Sigmoid colon (tissue), 6 donors: ENCODE measurements at regions not wholly inside any gene's neighbourhood (a gene's known extent, or its start where the extent isn't known, plus 50 kb on each side); places are given as distances from the start of the nearest gene placed in this dataset.

Experiments used
- DNase-seq: peaks from one replicate; pipeline ENCODE4 v3.0.0-alpha.2; 2019
- H3K27ac ChIP-seq, 4 donors: fragments of 200-600 bp; sonication (generic); one replicate each; pipeline ENCODE4 v1.5.1; 2016 to 2019; ENCODE audit warnings: mild to moderate bottlenecking in 1 of 4
- H3K27me3 ChIP-seq, 3 donors: fragments of 200-600 bp; sonication (generic); one replicate each; pipeline ENCODE4 v1.5.1; 2019; ENCODE audit warnings: mild to moderate bottlenecking in 1 of 3
- H3K36me3 ChIP-seq, 4 donors: fragments of 200-600 bp; sonication (generic); one replicate each; pipeline ENCODE4 v1.5.1; 2016 to 2019
- H3K4me1 ChIP-seq, 4 donors: fragments of 200-600 bp; sonication (generic); one replicate each; pipeline ENCODE4 v1.5.1; 2017 to 2019
- H3K4me3 ChIP-seq, 4 donors: fragments of 200-600 bp; sonication (generic); one replicate each; pipeline ENCODE4 v1.5.1; 2017 to 2019; ENCODE audit warnings: mild to moderate bottlenecking in 2 of 4, moderate library complexity in 1 of 4
- H3K9me3 ChIP-seq, 4 donors: fragments of 200-600 bp in 3 of 4; sonication (generic) in 3 of 4; one replicate each; pipeline versions ENCODE4 v1.5.1 to v1.6.1; 2013 to 2019
- CTCF ChIP-seq, 4 experiments: fragments of 450-650 bp in 3 of 4; fragments of 200-600 bp in 1 of 4; IDR thresholded peaks; one replicate each; pipeline ENCODE4 v1.5.1; 2016 to 2019; ENCODE audit warnings: antibody characterized with exemption in 4 of 4, mild to moderate bottlenecking in 3 of 4, moderate library complexity in 2 of 4
- EP300 ChIP-seq, 4 donors: sonication (generic); formaldehyde crosslinking; IDR thresholded peaks; one replicate each; pipeline ENCODE4 v1.6.1; 2017; ENCODE audit warnings: antibody characterized with exemption in 4 of 4
- POLR2A ChIP-seq, 2 donors: fragments of 450-650 bp; IDR thresholded peaks; one replicate each; pipeline ENCODE4 v1.6.1; 2016; ENCODE audit warnings: antibody characterized with exemption in 2 of 2, mild to moderate bottlenecking in 2 of 2, moderate library complexity in 2 of 2
- POLR2AphosphoS5 ChIP-seq, 4 donors: sonication (generic); formaldehyde crosslinking; IDR thresholded peaks; one replicate each; pipeline ENCODE4 v1.6.1; 2017; ENCODE audit warnings: antibody characterized with exemption in 4 of 4
- WGBS, 2 donors: extraction: QIAGEN DNeasy Blood & Tissue Kit; methylation state at CpG; one replicate each; pipeline ENCODE4 v1.1.7; 2013; 5-methylcytosine and 5-hydroxymethylcytosine counted together
- intact Hi-C: fragments of 100-400 bp; cut with DNase I; formaldehyde crosslinking; loops from one replicate; pipeline ENCODE4 v1.15.1; 2023
- donor health status: healthy with polysubstance abuse.
- donor health status: healthy.

GRCh38 chr16:73879621-73880020, 417.0 kb upstream of the PSMD7 start:
- Histone ChIP-seq H3K27me3 (no peaks in the 10 kb centered on the region), H3K9me3 (no peaks in the 10 kb centered on the region), H3K4me3 (no peak overlapping the region), H3K36me3 (no peaks in the 10 kb centered on the region), H3K27ac (no peak overlapping the region), H3K4me1 (no peaks in the 10 kb centered on the region)
- intact Hi-C loops: loop anchor here (5.0 to 10.0 kb wide), 4 partner anchors 315 to 1755 kb away; no protein-coding TSS in a partner anchor
- 67 to 89% methylated on average over 2 of the region's 2 CpGs for WGBS, 2 donors
- no peak for TF ChIP-seq CTCF (IDR thresholded peaks at IDR 0.05)
- TF ChIP-seq EP300 (IDR thresholded peaks at IDR 0.05): no peak
- DNase-seq: no peak

GRCh38 chr16:73878611-73879010, 418.0 kb upstream of the PSMD7 start:
- Histone ChIP-seq H3K27me3 (no peaks in the 10 kb centered on the region), H3K4me1 (no peaks in the 10 kb centered on the region), H3K36me3 (no peaks in the 10 kb centered on the region), H3K9me3 (no peaks in the 10 kb centered on the region), H3K4me3 (no peak overlapping the region), H3K27ac (no peak overlapping the region)
- intact Hi-C loops: loop anchor here (5.0 to 10.0 kb wide), 3 partner anchors 314 to 1754 kb away; no protein-coding TSS in a partner anchor
- no peak for TF ChIP-seq POLR2A (IDR thresholded peaks at IDR 0.05)
- peak in 3 of 4 experiments; percentile 29 to 62 (median 51) for TF ChIP-seq CTCF (IDR thresholded peaks at IDR 0.05)
- TF ChIP-seq EP300 (IDR thresholded peaks at IDR 0.05): no peak
- TF ChIP-seq POLR2AphosphoS5 (IDR thresholded peaks at IDR 0.05): no peak
- 7 to 28% methylated on average over 2 of the region's 2 CpGs for WGBS, 2 donors
- no peak for DNase-seq

GRCh38 chr16:73877150-73877549, 419.5 kb upstream of the PSMD7 start:
- TF ChIP-seq POLR2AphosphoS5 (IDR thresholded peaks at IDR 0.05): no peak
- DNase-seq: no peak
- no peaks in the 10 kb centered on the region for H3K36me3 ChIP-seq
- H3K4me1 ChIP-seq: no peaks in the 10 kb centered on the region
- H3K9me3 ChIP-seq: no peaks in the 10 kb centered on the region
- no peaks in the 10 kb centered on the region for H3K27me3 ChIP-seq
- intact Hi-C loops: loop anchor here (5.0 to 10.0 kb wide), 3 partner anchors 312 to 1752 kb away; no protein-coding TSS in a partner anchor
- no peak overlapping the region for H3K27ac ChIP-seq
- 43 to 61% methylated on average over 3 of the region's 3 CpGs for WGBS, 2 donors
- H3K4me3 ChIP-seq: no peak overlapping the region

- TF ChIP-seq POLR2AphosphoS5 (IDR thresholded peaks at IDR 0.05): no peak
- TF ChIP-seq EP300 (IDR thresholded peaks at IDR 0.05): no peak
- no peak overlapping the region for H3K4me3 ChIP-seq
- no peaks in the 10 kb centered on the region for H3K36me3 ChIP-seq
- no peaks in the 10 kb centered on the region for H3K9me3 ChIP-seq
- H3K27me3 ChIP-seq: no peaks in the 10 kb centered on the region
- H3K4me1 ChIP-seq: no peaks in the 10 kb centered on the region
- WGBS, 2 donors: 75 to 82% methylated on average over 7 of the region's 7 CpGs
- H3K27ac ChIP-seq: no peak overlapping the region
- no peak for DNase-seq
- intact Hi-C loops: loop anchor here (5.0 to 10.0 kb wide), 3 partner anchors 311 to 1751 kb away; no protein-coding TSS in a partner anchor
These were observed 420.5 kb upstream of the PSMD7 start for GRCh38 chr16:73875996-73876690.

- no peak for DNase-seq
- 26 to 60% methylated on average over 3 of the region's 3 CpGs for WGBS, 2 donors
- no peaks in the 10 kb centered on the region for H3K27me3 ChIP-seq
- H3K4me3 ChIP-seq: no peak overlapping the region
- intact Hi-C loops: loop anchor here (10.0 kb wide), 2 partner anchors 310 to 1750 kb away; no protein-coding TSS in a partner anchor
- no peaks in the 10 kb centered on the region for H3K36me3 ChIP-seq
- H3K9me3 ChIP-seq: no peaks in the 10 kb centered on the region
- no peaks in the 10 kb centered on the region for H3K4me1 ChIP-seq
- TF ChIP-seq POLR2A (IDR thresholded peaks at IDR 0.05): no peak
- TF ChIP-seq POLR2AphosphoS5 (IDR thresholded peaks at IDR 0.05): no peak
- TF ChIP-seq CTCF (IDR thresholded peaks at IDR 0.05): no peak
- TF ChIP-seq EP300 (IDR thresholded peaks at IDR 0.05): no peak
- H3K27ac ChIP-seq: no peak overlapping the region
These were observed 422.3 kb upstream of the PSMD7 start for GRCh38 chr16:73874324-73874723.
